SKM-1 treated with dmso at 0.1 percent for 144 hours (cell line): ENCODE measurements at regions not wholly inside any gene's neighbourhood (a gene's known extent, or its start where the extent isn't known, plus 50 kb on each side); places are given as distances from the start of the nearest gene placed in this dataset.
"Not testable (repeated sequence)": the region's sequence is repeated elsewhere in the genome, so short reads cannot be mapped to it uniquely, and the experiment has no call there.

Source experiments
- DNase-seq: peaks from one replicate; lab custom pipeline; 2025; ENCODE audit not compliant: unreplicated experiment; lab: John Stamatoyannopoulos, UW

- DNase-seq, result no peak
These were observed 1375.1 kb upstream of the LRRTM3 start for GRCh38 chr10:65550761-65551160.

- DNase-seq, result no peak
These were observed 1370.6 kb upstream of the LRRTM3 start for GRCh38 chr10:65555192-65555591.

DNA sequence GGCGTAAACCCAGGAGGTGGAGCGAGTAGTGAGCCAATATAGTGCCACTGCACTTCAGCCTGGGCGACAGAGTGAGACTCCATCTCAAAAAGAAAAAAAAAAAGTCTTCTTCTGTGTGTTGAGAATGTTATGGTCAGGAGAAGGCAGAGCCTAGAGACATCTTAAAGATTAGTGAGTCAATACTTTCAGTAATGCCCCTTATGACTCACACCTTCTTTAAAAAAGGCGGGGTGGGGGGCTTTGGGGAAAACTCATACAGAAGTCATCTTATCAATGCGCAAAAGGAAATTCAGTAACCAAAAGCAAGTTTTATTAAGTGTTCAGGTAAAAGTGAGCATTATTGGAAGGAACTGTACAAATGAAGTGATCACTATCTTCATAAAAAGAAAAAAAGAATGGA lies 1369.8 kb upstream of the LRRTM3 start:
- DNase-seq, result no peak

GRCh38 chr10:65559369-65559768 lies 1366.5 kb upstream of the LRRTM3 start:
- DNase-seq, result no peak

GRCh38 chr10:65565246-65565645 lies 1360.6 kb upstream of the LRRTM3 start:
- no peak for DNase-seq

- no peak for DNase-seq
These were observed 1358.9 kb upstream of the LRRTM3 start for GRCh38 chr10:65566906-65567305.

GRCh38 chr10:65570143-65571010 lies 1355.5 kb upstream of the LRRTM3 start:
- peak; percentile 13 for DNase-seq

DNA sequence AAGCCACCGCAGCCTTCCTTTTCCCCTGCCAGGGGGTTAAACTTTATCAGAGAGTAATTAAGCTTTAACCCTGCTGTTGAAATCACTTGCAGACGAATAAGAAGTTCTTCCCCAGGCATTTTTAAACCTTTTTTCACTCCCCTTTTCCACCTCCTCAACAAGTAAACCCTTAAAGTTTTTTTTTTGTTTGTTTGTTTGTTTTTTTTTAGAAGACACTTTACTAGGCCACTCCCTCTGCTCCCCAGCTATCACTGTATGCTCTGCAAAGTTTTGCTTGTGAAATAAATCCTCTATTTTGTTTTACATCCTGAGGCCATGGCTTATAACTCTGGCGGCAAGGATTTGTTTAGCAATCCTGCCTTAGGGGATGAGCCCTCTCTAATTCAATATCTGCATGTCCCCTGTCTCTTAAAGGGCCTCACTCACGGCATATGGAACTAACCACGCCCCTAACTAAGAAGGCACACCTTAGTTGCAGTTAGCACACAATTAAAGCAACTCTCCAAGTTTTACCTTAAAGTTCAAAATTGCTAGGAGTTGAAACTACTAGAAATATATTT lies 1354.7 kb upstream of the LRRTM3 start:
- no peak for DNase-seq

GRCh38 chr10:65581426-65582026 lies 1344.3 kb upstream of the LRRTM3 start:
- no peak for DNase-seq

GRCh38 chr10:65602182-65602865 lies 1323.5 kb upstream of the LRRTM3 start:
- DNase-seq, result no peak

- DNase-seq, result no peak
These were observed 1314.2 kb upstream of the LRRTM3 start for GRCh38 chr10:65611592-65611991.

DNA sequence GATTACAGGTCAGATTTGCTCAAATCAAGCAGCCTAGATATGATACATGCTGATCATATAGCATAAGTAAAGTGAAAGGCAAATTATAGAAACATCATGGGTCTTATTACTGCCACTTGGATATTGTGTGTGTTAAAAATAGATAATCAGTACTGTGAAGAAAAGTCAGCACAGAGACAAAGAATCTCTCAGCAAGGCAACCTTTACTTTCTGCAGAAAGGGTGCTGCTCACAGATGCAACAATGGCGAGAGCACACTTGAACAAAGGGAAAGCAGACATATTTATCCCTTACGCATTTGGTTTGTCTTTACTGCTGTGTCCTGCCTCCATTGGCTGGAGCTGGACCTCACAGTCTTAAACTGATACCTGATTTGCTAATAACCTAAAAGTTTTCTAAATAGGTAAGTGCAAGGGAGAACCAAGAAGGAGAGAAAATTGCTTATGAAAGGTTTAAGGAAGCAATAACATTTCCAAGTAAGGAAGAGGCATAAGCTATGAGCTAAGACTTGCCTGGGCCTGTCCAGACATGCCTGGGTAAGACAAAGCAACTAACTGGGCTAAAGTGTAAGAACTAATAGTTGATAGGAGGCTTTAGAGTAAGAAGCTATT lies 1310.8 kb upstream of the LRRTM3 start:
- no peak for DNase-seq

DNA sequence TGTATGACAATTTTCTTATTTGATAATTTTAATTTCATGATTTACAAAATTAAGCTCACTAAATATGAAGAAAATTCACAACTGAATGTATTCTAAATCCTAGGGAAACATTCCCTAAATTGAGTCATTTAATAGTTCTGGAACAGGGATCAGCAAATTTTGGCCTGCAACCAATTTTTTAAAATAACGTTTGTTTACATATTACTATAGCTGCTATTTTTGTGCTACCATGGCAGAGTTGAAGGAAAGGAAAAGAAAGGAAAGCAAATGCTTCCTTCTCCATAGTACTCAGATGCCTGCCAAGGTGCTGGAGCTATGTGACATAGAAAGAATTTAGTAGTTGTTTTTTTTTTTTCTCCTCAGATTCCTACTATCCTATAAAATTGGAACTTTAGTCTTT lies 1307.7 kb upstream of the LRRTM3 start:
- no peak for DNase-seq

GRCh38 chr10:65620404-65621048 lies 1305.3 kb upstream of the LRRTM3 start:
- DNase-seq, result no peak

- DNase-seq, result no peak
These were observed 1303.2 kb upstream of the LRRTM3 start for GRCh38 chr10:65622608-65623007.

DNA sequence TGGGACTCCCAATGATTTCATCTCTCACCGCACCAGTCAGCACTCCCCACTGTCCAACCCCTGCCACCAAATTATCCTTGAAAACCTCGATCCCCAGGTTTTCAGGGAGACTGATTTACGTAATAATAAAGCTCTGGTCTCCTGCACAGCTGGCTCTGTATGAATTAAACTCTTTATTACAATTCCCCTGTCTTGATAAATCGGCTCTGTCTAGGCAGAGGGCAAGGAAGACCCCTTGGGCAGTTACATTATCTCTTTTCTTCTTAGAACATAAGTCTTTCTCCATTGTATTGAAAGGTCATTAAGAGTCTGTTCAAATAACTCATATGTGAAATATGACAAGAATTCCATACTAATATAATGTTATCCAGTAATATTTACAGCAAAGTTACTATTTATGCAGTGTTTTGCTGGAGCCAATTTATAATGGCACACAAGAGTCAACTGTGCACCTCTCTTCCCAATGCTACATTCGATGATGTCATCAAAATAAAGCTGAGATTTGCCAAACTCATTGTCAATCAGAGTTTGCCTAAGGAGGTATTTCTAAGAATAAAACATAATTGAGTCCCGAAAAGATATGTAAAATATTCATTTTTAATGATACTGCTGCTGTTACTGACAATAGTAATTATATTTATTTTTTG lies 1297.2 kb upstream of the LRRTM3 start:
- DNase-seq, result no peak

DNA sequence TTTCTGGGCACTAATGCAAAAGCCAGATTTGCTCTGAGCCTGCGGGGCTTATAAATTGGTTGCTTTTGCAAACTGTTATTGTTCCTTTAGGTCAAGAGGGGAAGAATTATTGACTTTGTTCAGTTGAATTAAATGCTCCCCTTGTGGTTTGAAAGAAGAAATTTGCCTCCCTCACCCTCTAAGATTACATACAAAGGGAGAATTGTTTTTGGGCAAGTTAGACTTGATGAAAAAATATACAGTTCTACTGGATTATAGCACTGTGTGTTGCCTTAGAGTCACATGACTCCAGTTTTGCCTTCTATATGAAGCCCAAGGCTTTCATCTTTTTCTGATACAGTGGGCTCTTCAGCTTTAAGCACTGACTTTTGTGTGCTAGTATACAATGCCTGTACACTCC lies 1265.8 kb upstream of the LRRTM3 start:
- DNase-seq, result no peak

DNA sequence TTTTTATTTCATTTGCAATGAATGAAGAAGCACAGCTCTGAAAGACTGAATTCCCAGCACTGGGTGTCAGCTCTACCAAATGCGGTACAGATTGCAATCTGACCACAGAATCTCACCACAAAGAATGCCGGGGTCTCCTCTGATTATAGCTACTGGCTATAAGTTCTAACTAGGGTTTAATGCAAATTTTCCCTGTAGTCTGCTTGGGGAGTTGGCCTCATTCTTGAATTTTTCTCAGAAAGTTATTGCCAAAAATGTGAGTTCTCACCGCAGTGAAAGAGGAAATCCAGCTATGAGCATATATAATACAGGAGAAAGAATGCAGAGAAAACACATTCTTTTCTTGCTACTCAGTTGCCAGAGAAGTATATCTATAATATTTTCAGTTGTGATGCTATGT lies 1255.7 kb upstream of the LRRTM3 start:
- DNase-seq, result no peak

- not testable (repeated sequence) for DNase-seq
These were observed 1255.2 kb upstream of the LRRTM3 start for GRCh38 chr10:65670596-65670995.

DNA sequence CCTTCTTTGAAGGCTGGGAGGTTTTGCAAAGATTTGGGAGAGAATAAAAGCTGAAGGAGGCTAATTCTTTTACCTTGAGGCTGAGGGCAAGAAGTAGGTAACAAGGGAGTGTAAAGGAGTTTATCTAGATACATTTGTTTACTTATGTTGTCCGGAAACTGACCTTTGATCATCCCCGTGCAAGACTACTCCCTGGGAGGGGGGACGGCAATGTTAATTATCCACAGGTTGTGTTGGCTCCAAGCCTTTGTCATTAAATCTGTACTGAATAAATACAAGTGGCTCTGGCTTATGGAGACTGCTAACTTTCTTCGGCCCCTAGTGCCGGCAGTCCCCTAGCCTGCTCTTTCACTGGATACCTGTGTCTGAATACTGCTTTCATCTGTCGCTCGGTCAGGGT lies 1250.6 kb upstream of the LRRTM3 start:
- no peak for DNase-seq
